HG03571 (cell line): ENCODE measurements at regions not wholly inside any gene's neighbourhood (a gene's known extent, or its start where the extent isn't known, plus 50 kb on each side); places are given as distances from the start of the nearest gene placed in this dataset.
"Not testable (repeated sequence)": the region's sequence is repeated elsewhere in the genome, so short reads cannot be mapped to it uniquely, and the experiment has no call there.

Experiments used
- ATAC-seq: cut with Tn5 transposase; IDR thresholded peaks from one replicate; pipeline ENCODE4 v1.9.1; 2021; ENCODE audit not compliant: unreplicated experiment

- ATAC-seq, result no peak
Observed at GRCh38 chr16:59686405-59686804, 952.3 kb upstream of the GOT2 start.

GRCh38 chr16:59684911-59685310 lies 950.8 kb upstream of the GOT2 start:
- ATAC-seq, result no peak

- ATAC-seq, result no peak
Observed at GRCh38 chr16:59683709-59684108, 949.6 kb upstream of the GOT2 start.

- no peak for ATAC-seq
Observed at GRCh38 chr16:59665618-59666220, 931.6 kb upstream of the GOT2 start.

- ATAC-seq, result no peak
Observed at GRCh38 chr16:59658572-59658971, 924.5 kb upstream of the GOT2 start.

- ATAC-seq, result no peak
Observed at GRCh38 chr16:59655031-59655430, 920.9 kb upstream of the GOT2 start.

GRCh38 chr16:59654455-59654854 lies 920.3 kb upstream of the GOT2 start:
- ATAC-seq, result no peak

GRCh38 chr16:59651662-59652061 lies 917.5 kb upstream of the GOT2 start:
- ATAC-seq, result no peak

GRCh38 chr16:59645194-59645593 lies 911.1 kb upstream of the GOT2 start:
- no peak for ATAC-seq

- no peak for ATAC-seq
Observed at GRCh38 chr16:59635674-59636073, 901.6 kb upstream of the GOT2 start.

GRCh38 chr16:59634951-59635350 lies 900.8 kb upstream of the GOT2 start:
- no peak for ATAC-seq

GRCh38 chr16:59634004-59634579 lies 900.0 kb upstream of the GOT2 start:
- no peak for ATAC-seq

- no peak for ATAC-seq
Observed at GRCh38 chr16:59632276-59632855, 898.2 kb upstream of the GOT2 start.

- not testable (repeated sequence) for ATAC-seq
Observed at GRCh38 chr16:59624381-59624780, 890.3 kb upstream of the GOT2 start.

GRCh38 chr16:59614466-59615240 lies 880.5 kb upstream of the GOT2 start:
- no peak for ATAC-seq

GRCh38 chr16:59612910-59613620 lies 878.9 kb upstream of the GOT2 start:
- ATAC-seq, result not testable (repeated sequence)

GRCh38 chr16:59612094-59612493 lies 878.0 kb upstream of the GOT2 start:
- ATAC-seq, result no peak

GRCh38 chr16:59611556-59611955 lies 877.4 kb upstream of the GOT2 start:
- ATAC-seq, result no peak

- no peak for ATAC-seq
Observed at GRCh38 chr16:59605706-59606105, 871.6 kb upstream of the GOT2 start.

GRCh38 chr16:59604354-59604753 lies 870.2 kb upstream of the GOT2 start:
- no peak for ATAC-seq

GRCh38 chr16:59601452-59601851 lies 867.3 kb upstream of the GOT2 start:
- ATAC-seq, result no peak
